ENCODE measurements at regions not wholly inside any gene's neighbourhood (a gene's known extent, or its start where the extent isn't known, plus 50 kb on each side); places are given as distances from the start of the nearest gene placed in this dataset.
"Not testable (repeated sequence)": the region's sequence is repeated elsewhere in the genome, so short reads cannot be mapped to it uniquely, and the experiment has no call there.

- DNase-seq (ENCODE audit: low spot score), result no peak
- Histone ChIP-seq H3K27ac (no peak overlapping the region), H3K9me3 (no peaks in the 10 kb centered on the region), H3K4me3 (no peak overlapping the region), H3K27me3 (replicated peaks; ENCODE audit: insufficient read depth) (no peaks in the 10 kb centered on the region), H3K4me1 (replicated peaks) (no peaks in the 10 kb centered on the region), H3K36me3 (no peaks in the 10 kb centered on the region)
- intact Hi-C loops (cut with DNase I), result loop anchor here (5.0 kb wide), 1 partner anchor 51 kb away; no protein-coding TSS in a partner anchor
- TF ChIP-seq POLR2A (IDR thresholded peaks at IDR 0.05), result no peak
- TF ChIP-seq POLR2AphosphoS5 (IDR thresholded peaks at IDR 0.05), result no peak
- no peak for TF ChIP-seq CTCF (IDR thresholded peaks at IDR 0.05)
- WGBS, result 82% methylated on average over 9 of the region's 9 CpGs
Observed at GRCh38 chr10:63683686-63684085, 162.5 kb downstream of the REEP3 start.

GRCh38 chr10:63684257-63684936, 163.2 kb downstream of the REEP3 start:
- Histone ChIP-seq H3K27ac (no peak overlapping the region), H3K36me3 (no peaks in the 10 kb centered on the region), H3K4me3 (no peak overlapping the region), H3K9me3 (no peaks in the 10 kb centered on the region), H3K4me1 (replicated peaks) (no peaks in the 10 kb centered on the region), H3K27me3 (replicated peaks; ENCODE audit: insufficient read depth) (no peaks in the 10 kb centered on the region)
- DNase-seq (ENCODE audit: low spot score), result no peak
- WGBS, result 87% methylated on average over 6 of the region's 6 CpGs
- TF ChIP-seq POLR2AphosphoS5 (IDR thresholded peaks at IDR 0.05) (no peak), POLR2A (IDR thresholded peaks at IDR 0.05) (no peak), CTCF (IDR thresholded peaks at IDR 0.05) (no peak)
- intact Hi-C loops (cut with DNase I), result loop anchor here (5.0 kb wide), 1 partner anchor 52 kb away; no protein-coding TSS in a partner anchor

GRCh38 chr10:63689768-63690167, 168.6 kb downstream of the REEP3 start:
- no peak for DNase-seq (ENCODE audit: low spot score)
- Histone ChIP-seq H3K9me3 (no peaks in the 10 kb centered on the region), H3K27ac (no peak overlapping the region), H3K4me3 (no peak overlapping the region), H3K36me3 (no peaks in the 10 kb centered on the region), H3K4me1 (replicated peaks) (no peaks in the 10 kb centered on the region), H3K27me3 (replicated peaks; ENCODE audit: insufficient read depth) (no peaks in the 10 kb centered on the region)
- intact Hi-C loops (cut with DNase I), result no loop called here
- no peak for TF ChIP-seq POLR2A (IDR thresholded peaks at IDR 0.05)
- TF ChIP-seq CTCF (IDR thresholded peaks at IDR 0.05), result no peak
- no peak for TF ChIP-seq POLR2AphosphoS5 (IDR thresholded peaks at IDR 0.05)

GRCh38 chr10:63692220-63692896, 171.2 kb downstream of the REEP3 start:
- WGBS, result 67% methylated on average over 2 of the region's 2 CpGs
- Histone ChIP-seq H3K27me3 (replicated peaks; ENCODE audit: insufficient read depth) (no peaks in the 10 kb centered on the region), H3K9me3 (no peaks in the 10 kb centered on the region), H3K27ac (peak overlapping the region in 1 of 2 donors; percentile 35), H3K36me3 (no peaks in the 10 kb centered on the region), H3K4me1 (replicated peaks) (no peaks in the 10 kb centered on the region), H3K4me3 (no peak overlapping the region)
- intact Hi-C loops (cut with DNase I), result no loop called here
- TF ChIP-seq POLR2A (IDR thresholded peaks at IDR 0.05) (no peak), CTCF (IDR thresholded peaks at IDR 0.05) (no peak), POLR2AphosphoS5 (IDR thresholded peaks at IDR 0.05) (no peak)
- DNase-seq (ENCODE audit: low spot score), result no peak

- H3K4me1 ChIP-seq (replicated peaks); H3K36me3 ChIP-seq; DNase-seq (ENCODE audit: low spot score); H3K27me3 ChIP-seq (replicated peaks; ENCODE audit: insufficient read depth); H3K4me3 ChIP-seq; H3K9me3 ChIP-seq; intact Hi-C loops (cut with DNase I): not testable (repeated sequence)
- 39% methylated on average over 1 of the region's 1 CpG for WGBS
- peak overlapping the region in 1 of 2 donors; percentile 35 for H3K27ac ChIP-seq
Observed at GRCh38 chr10:63693021-63693420, 171.8 kb downstream of the REEP3 start.
